Gastrocnemius medialis (tissue), 4 donors: ENCODE measurements at regions not wholly inside any gene's neighbourhood (a gene's known extent, or its start where the extent isn't known, plus 50 kb on each side); places are given as distances from the start of the nearest gene placed in this dataset.

ENCODE experiments used
- POLR2A ChIP-seq, 2 donors: fragments of 450-650 bp; IDR thresholded peaks; one replicate each; pipeline ENCODE4 v1.6.1; 2017; ENCODE audit warnings: antibody characterized with exemption in 2 of 2, mild to moderate bottlenecking in 2 of 2, moderate library complexity in 2 of 2
- TF ChIP-seq, protein P1 (sequence below), 5 experiments: fragments of 450-650 bp in 3 of 5; fragments of 200-600 bp in 2 of 5; sonication (generic) in 2 of 5; IDR thresholded peaks in 4 of 5; conservative IDR thresholded peaks in 1 of 5; 1 replicate in 4 of 5; 2 replicates in 1 of 5; pipeline ENCODE4 v1.5.1; 2016 to 2019; ENCODE audit warnings: antibody characterized with exemption in 5 of 5, mild to moderate bottlenecking in 3 of 5, moderate library complexity in 3 of 5

DNA sequence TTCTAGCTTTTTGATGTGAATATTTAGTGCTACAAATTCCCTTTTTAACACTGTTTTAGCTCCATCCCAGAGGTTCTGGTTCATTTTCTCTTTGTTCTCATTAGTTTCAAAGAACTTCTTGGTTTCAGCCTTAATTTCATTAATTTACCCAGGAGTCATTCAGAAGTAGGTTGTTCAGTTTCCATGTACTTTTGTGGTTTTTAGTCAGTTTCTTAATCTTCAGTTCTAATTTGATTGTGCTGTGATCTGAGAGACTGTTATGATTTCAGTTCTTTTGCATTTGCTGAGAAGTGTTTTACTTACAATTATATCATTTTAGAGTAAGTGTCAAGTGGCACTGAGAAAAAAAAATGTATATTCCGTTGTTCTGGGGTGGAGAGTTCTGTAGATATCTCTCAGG lies 240.1 kb upstream of the RASA1 start:
- TF ChIP-seq, protein P1, sequence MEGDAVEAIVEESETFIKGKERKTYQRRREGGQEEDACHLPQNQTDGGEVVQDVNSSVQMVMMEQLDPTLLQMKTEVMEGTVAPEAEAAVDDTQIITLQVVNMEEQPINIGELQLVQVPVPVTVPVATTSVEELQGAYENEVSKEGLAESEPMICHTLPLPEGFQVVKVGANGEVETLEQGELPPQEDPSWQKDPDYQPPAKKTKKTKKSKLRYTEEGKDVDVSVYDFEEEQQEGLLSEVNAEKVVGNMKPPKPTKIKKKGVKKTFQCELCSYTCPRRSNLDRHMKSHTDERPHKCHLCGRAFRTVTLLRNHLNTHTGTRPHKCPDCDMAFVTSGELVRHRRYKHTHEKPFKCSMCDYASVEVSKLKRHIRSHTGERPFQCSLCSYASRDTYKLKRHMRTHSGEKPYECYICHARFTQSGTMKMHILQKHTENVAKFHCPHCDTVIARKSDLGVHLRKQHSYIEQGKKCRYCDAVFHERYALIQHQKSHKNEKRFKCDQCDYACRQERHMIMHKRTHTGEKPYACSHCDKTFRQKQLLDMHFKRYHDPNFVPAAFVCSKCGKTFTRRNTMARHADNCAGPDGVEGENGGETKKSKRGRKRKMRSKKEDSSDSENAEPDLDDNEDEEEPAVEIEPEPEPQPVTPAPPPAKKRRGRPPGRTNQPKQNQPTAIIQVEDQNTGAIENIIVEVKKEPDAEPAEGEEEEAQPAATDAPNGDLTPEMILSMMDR (IDR thresholded peaks at IDR 0.05 in 4 of 5, conservative IDR thresholded peaks at IDR 0.05 in 1 of 5), result no peak
- no peak for TF ChIP-seq POLR2A (IDR thresholded peaks at IDR 0.05)
